B cell (primary cell): ENCODE measurements at regions not wholly inside any gene's neighbourhood (a gene's known extent, or its start where the extent isn't known, plus 50 kb on each side); places are given as distances from the start of the nearest gene placed in this dataset.

Experiments
- ATAC-seq: fragments of 200-7000 bp; cut with Tn5 transposase; one replicate; pipeline ENCODE4 v1.10.0; 2021; ENCODE audit warnings: low read depth, mild to moderate bottlenecking, moderate number of reproducible peaks, moderate library complexity
- CTCF ChIA-PET: fragments of 350-600 bp; sonication (Branson Sonifier 250); formaldehyde crosslinking; loops from one replicate; lab custom pipeline; 2021; ENCODE audit warnings: antibody characterized with exemption, inconsistent platforms; lab: Charles Lee
- POLR2A ChIA-PET: fragments of 350-600 bp; sonication (Branson Sonifier 250); formaldehyde crosslinking; loops from one replicate; lab custom pipeline; 2021; ENCODE audit warnings: antibody characterized with exemption; lab: Charles Lee
- DNase-seq: peaks from one replicate; pipeline ENCODE4 v3.0.0; 2013
- H2AFZ ChIP-seq: 2 replicates; pipeline ENCODE4 v1.6.1; 2012; ENCODE audit warnings: mild to moderate bottlenecking, low read depth, low read length; ENCODE audit not compliant: insufficient read depth, poor library complexity, severe bottlenecking
- H3K27ac ChIP-seq, 2 donors: 1 replicate in 1 of 2; 2 replicates in 1 of 2; pipeline ENCODE4 v1.5.1; 2012 to 2013; ENCODE audit warnings: low read length in 2 of 2, mild to moderate bottlenecking in 2 of 2, moderate library complexity in 1 of 2
- H3K27me3 ChIP-seq, 4 experiments: fragments of 200-600 bp in 1 of 4; sonication (generic) in 1 of 4; replicated peaks in 1 of 4; 1 replicate in 2 of 4; 2 replicates in 2 of 4; pipeline versions ENCODE4 v1.6.1 to v1.7.0; 2013 to 2016; ENCODE audit warnings: low read length in 3 of 4, mild to moderate bottlenecking in 2 of 4, mixed read lengths in 1 of 4, moderate library complexity in 1 of 4; ENCODE audit not compliant: insufficient read depth in 4 of 4, control insufficient read depth in 3 of 4; ENCODE audit errors: control extremely low read depth in 1 of 4
- H3K36me3 ChIP-seq, 2 experiments: replicated peaks in 1 of 2; 1 replicate in 1 of 2; 2 replicates in 1 of 2; pipeline versions ENCODE4 v1.6.1 to v1.7.1; 2013; ENCODE audit warnings: low read length in 1 of 2; ENCODE audit not compliant: insufficient read depth in 2 of 2, control insufficient read depth in 1 of 2; ENCODE audit errors: control extremely low read depth in 1 of 2, extremely low read depth in 1 of 2
- H3K4me1 ChIP-seq, 2 donors: fragments of 200-600 bp in 1 of 2; sonication (generic) in 1 of 2; 1 replicate in 1 of 2; 2 replicates in 1 of 2; pipeline versions ENCODE4 v1.5.1 to v1.6.1; 2013 to 2017; ENCODE audit warnings: low read length in 2 of 2; ENCODE audit not compliant: control insufficient read depth in 2 of 2, insufficient read depth in 2 of 2
- H3K4me2 ChIP-seq: replicated peaks from 2 replicates; pipeline ENCODE3; 2012; ENCODE audit warnings: mild to moderate bottlenecking, low read depth, low read length; ENCODE audit not compliant: poor library complexity, severe bottlenecking
- H3K4me3 ChIP-seq, 5 experiments: fragments of 200-600 bp in 1 of 5; sonication (generic) in 1 of 5; 1 replicate in 3 of 5; 2 replicates in 2 of 5; pipeline versions ENCODE4 v1.5.1 to v1.7.0; 2011 to 2016; ENCODE audit warnings: low read length in 4 of 5, mild to moderate bottlenecking in 4 of 5, low read depth in 2 of 5, control low read depth in 1 of 5, moderate library complexity in 1 of 5; ENCODE audit not compliant: insufficient read depth in 1 of 5; ENCODE audit errors: control extremely low read depth in 1 of 5, extremely low read depth in 1 of 5
- H3K79me2 ChIP-seq: fragments of 200-600 bp; sonication (generic); one replicate; pipeline ENCODE4 v1.6.0; 2016; ENCODE audit warnings: low read length; ENCODE audit not compliant: control insufficient read depth, insufficient read depth
- H3K9ac ChIP-seq: fragments of 200-600 bp; sonication (generic); 2 replicates; pipeline ENCODE4 v1.6.1; 2017; ENCODE audit warnings: mild to moderate bottlenecking, low read length, moderate library complexity
- H3K9me3 ChIP-seq, 3 donors: one replicate each; pipeline versions ENCODE4 v1.6.1 to v1.7.1; 2013; ENCODE audit warnings: low read length in 2 of 3; ENCODE audit not compliant: control insufficient read depth in 2 of 3, insufficient read depth in 1 of 3; ENCODE audit errors: control extremely low read depth in 1 of 3
- H4K20me1 ChIP-seq: 2 replicates; pipeline ENCODE4 v1.6.0; 2012; ENCODE audit warnings: mild to moderate bottlenecking, low read length; ENCODE audit not compliant: insufficient read depth, control insufficient read depth, poor library complexity, severe bottlenecking
- H3K27ac Mint-ChIP-seq: one replicate; pipeline ENCODE4 v1.8.0; 2021; ENCODE audit warnings: mixed read lengths
- H3K27me3 Mint-ChIP-seq: one replicate; pipeline ENCODE4 v1.8.0; 2021; ENCODE audit warnings: mixed read lengths
- H3K4me1 Mint-ChIP-seq: one replicate; pipeline ENCODE4 v1.8.0; 2021; ENCODE audit warnings: mixed read lengths
- H3K4me3 Mint-ChIP-seq: one replicate; pipeline ENCODE4 v1.8.0; 2021; ENCODE audit warnings: mixed read lengths
- H3K9me3 Mint-ChIP-seq: one replicate; pipeline ENCODE4 v1.8.0; 2022; ENCODE audit warnings: mixed read lengths; ENCODE audit not compliant: insufficient read depth
- CTCF ChIP-seq: fragments of 200-600 bp; IDR thresholded peaks from one replicate; pipeline ENCODE4 v1.8.0; 2022; ENCODE audit warnings: antibody characterized with exemption, mild to moderate bottlenecking
- EZH2 ChIP-seq: IDR thresholded peaks from 2 replicates; pipeline ENCODE4 v1.6.1; 2012; ENCODE audit warnings: borderline replicate concordance, low read depth, mild to moderate bottlenecking, moderate library complexity, low read length; ENCODE audit not compliant: insufficient read depth, poor library complexity, severe bottlenecking
- WGBS: methylation state at CpG from one replicate; pipeline ENCODE4 v1.1.5; 2013; ENCODE audit warnings: missing lambda C conversion rate; ENCODE audit not compliant: insufficient coverage; 5-methylcytosine and 5-hydroxymethylcytosine counted together
- intact Hi-C: fragments of 100-400 bp; cut with micrococcal nuclease; formaldehyde crosslinking; loops from one replicate; pipeline ENCODE4 v1.10.0; 2022

GRCh38 chr7:90007831-90008230 lies 146.4 kb upstream of the STEAP1 start:
- ATAC-seq (no peak), DNase-seq (no peak)
- H3K9ac ChIP-seq, result no peak overlapping the region
- H3K4me3 ChIP-seq, result no peak overlapping the region
- H4K20me1 ChIP-seq, result no peaks in the 10 kb centered on the region
- no peaks in the 10 kb centered on the region for H3K27me3 Mint-ChIP-seq
- no peaks in the 10 kb centered on the region for H3K9me3 ChIP-seq
- no peak overlapping the region for H2AFZ ChIP-seq
- no peaks in the 10 kb centered on the region for H3K36me3 ChIP-seq
- H3K4me3 Mint-ChIP-seq, result no peak overlapping the region
- no peaks in the 10 kb centered on the region for H3K9me3 Mint-ChIP-seq
- WGBS, result no CpG with 5 or more reads among the region's 3 CpGs
- no peak overlapping the region for H3K27ac Mint-ChIP-seq
- intact Hi-C loops, result no loop called here
- no peak for TF ChIP-seq CTCF
- no peak for TF ChIP-seq EZH2
- H3K79me2 ChIP-seq, result no peaks in the 10 kb centered on the region
- ChIA-PET CTCF (no interaction called here), POLR2A (no interaction called here)
- no peak overlapping the region for H3K4me2 ChIP-seq
- no peaks in the 10 kb centered on the region for H3K4me1 Mint-ChIP-seq
- no peaks in the 10 kb centered on the region for H3K27me3 ChIP-seq
- H3K4me1 ChIP-seq, result no peaks in the 10 kb centered on the region
- no peak overlapping the region for H3K27ac ChIP-seq

- Mint-ChIP-seq H3K27ac (no peak overlapping the region), H3K27me3 (no peaks in the 10 kb centered on the region), H3K9me3 (peaks cover 3% of the 10 kb centered on the region), H3K4me3 (no peak overlapping the region), H3K4me1 (no peaks in the 10 kb centered on the region)
- no peaks in the 10 kb centered on the region for H3K9me3 ChIP-seq
- no peaks in the 10 kb centered on the region for H3K27me3 ChIP-seq
- WGBS, result no CpG with 5 or more reads among the region's 1 CpG
- H4K20me1 ChIP-seq, result no peaks in the 10 kb centered on the region
- no peak overlapping the region for H2AFZ ChIP-seq
- no peak for DNase-seq
- H3K4me2 ChIP-seq, result no peak overlapping the region
- no peak overlapping the region for H3K9ac ChIP-seq
- TF ChIP-seq EZH2, result no peak
- no peak for ATAC-seq
- no peaks in the 10 kb centered on the region for H3K79me2 ChIP-seq
- H3K4me3 ChIP-seq, result no peak overlapping the region
- CTCF ChIA-PET, result no interaction called here
- POLR2A ChIA-PET, result no interaction called here
- H3K27ac ChIP-seq, result no peak overlapping the region
- no peaks in the 10 kb centered on the region for H3K4me1 ChIP-seq
- no peaks in the 10 kb centered on the region for H3K36me3 ChIP-seq
- intact Hi-C loops, result no loop called here
Observed at GRCh38 chr7:90022213-90022612, 132.1 kb upstream of the STEAP1 start.
